ENCODE measurements at regions not wholly inside any gene's neighbourhood (a gene's known extent, or its start where the extent isn't known, plus 50 kb on each side); places are given as distances from the start of the nearest gene placed in this dataset.

DNA sequence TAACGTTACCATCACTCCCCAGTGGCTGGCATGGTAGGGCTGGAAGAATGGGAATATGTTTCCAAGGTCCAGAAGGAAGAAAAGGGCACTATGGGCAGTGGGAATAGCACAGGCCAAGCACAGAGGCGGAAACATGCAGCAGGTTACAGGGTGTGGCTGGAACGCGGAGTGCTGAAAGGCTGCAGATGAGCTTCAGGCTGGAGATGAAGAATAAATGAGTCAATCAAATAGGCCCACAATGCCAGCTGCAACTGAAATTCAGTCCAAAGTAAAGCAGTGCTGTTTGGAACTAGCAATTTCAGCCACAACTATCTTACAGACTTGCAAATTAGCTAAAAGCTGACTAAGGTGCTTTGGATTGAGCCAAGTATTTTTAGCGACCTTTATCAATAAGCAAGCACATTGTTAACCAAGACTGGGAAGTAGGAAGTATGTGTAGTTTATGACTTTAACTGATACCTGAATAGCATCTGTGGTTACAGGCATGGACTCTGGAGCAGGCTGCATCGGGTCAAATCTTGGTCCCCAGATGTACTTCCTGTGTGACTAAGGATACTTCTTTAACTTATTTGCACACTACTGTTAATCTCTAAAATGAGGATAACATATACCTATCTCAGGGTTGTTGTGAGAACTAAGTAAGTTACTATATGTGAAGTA lies 77.5 kb upstream of the CTTNBP2 start (continued):
- TF ChIP-seq KAT2A (conservative IDR thresholded peaks at IDR 0.05; ENCODE audit: control insufficient read depth, low read depth, low read length) (no peak), CHD4 (IDR thresholded peaks at IDR 0.05) (no peak)

DNA sequence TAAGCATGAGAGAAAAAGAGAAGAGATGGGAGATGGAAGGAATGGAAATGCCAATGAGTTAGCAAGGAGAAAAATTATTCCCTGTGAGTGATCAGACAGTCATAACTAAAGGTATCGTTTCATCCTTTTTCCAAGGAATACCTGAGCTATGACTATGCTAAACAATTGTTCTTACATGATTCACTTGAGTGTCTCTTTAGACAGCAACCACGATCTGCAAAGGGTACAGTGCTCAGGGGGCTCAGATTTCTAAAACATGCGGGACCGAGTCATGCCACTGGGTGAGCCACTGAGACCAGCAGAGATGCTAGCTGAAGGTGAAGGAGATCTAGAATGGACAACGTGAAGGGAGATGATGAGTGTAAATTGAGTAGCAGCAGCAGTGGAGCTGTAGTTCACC lies 78.0 kb upstream of the CTTNBP2 start:
- no peak overlapping the region for H2AFZ ChIP-seq (ENCODE audit: control insufficient read depth, low read depth, low read length)
- no TSS peak for BruUV-seq (replicated peaks)
- H3K9ac ChIP-seq (ENCODE audit: control insufficient read depth, insufficient read depth, low read length): no peak overlapping the region
- H3K36me3 ChIP-seq (ENCODE audit: control insufficient read depth in 2 of 2, insufficient read depth in 2 of 2, low read length in 1 of 2): no peaks in the 10 kb centered on the region
- in situ Hi-C loops (cut with MboI): no loop called here
- no peaks in the 10 kb centered on the region for H3K4me1 ChIP-seq (ENCODE audit: control insufficient read depth, insufficient read depth, low read length)
- ChIA-PET SMC1A (ENCODE audit: uncharacterized antibody, unreplicated experiment) (interaction anchor here (1.2 to 1.4 kb wide), 2 partner anchors 130 to 203 kb away, joined by 3 read pairs; no protein-coding TSS in a partner anchor), POLR2A (no interaction called here), CTCF (interaction anchor here (1.6 kb wide), 1 partner anchor 42 kb away, joined by 4 read pairs; no protein-coding TSS in a partner anchor), RAD21 (ENCODE audit: unreplicated experiment) (no interaction called here)
- no peak overlapping the region for H3K4me3 ChIP-seq
- no peaks in the 10 kb centered on the region; a peak in 1 of 4 replicates for H3K27me3 ChIP-seq (replicated peaks in 1 of 2; ENCODE audit: control insufficient read depth in 2 of 2, insufficient read depth in 2 of 2, low read length in 1 of 2)
- no peaks in the 10 kb centered on the region for H4K20me1 ChIP-seq (ENCODE audit: control insufficient read depth, insufficient read depth)
- no peak overlapping the region for H3K27ac ChIP-seq (ENCODE audit: control insufficient read depth, insufficient read depth)
- no peak overlapping the region for H3K4me2 ChIP-seq (ENCODE audit: control insufficient read depth, insufficient read depth)
- ATAC-seq: no peak; the same call in 2 of the 3 replicates
- H3K79me2 ChIP-seq (ENCODE audit: control insufficient read depth, insufficient read depth, low read length): no peaks in the 10 kb centered on the region
- intact Hi-C loops (cut with micrococcal nuclease; ENCODE audit: unreplicated experiment): no loop called here
- WGBS (ENCODE audit: insufficient coverage, insufficient replicate concordance, low lambda C conversion rate, missing lambda C conversion rate): 35% methylated on average over 5 of the region's 5 CpGs
- no peak for FAIRE-seq
- H3K9me3 ChIP-seq (replicated peaks; ENCODE audit: control insufficient read depth, insufficient read depth, low read length): no peaks in the 10 kb centered on the region
- DNase-seq (ENCODE audit: low read depth, low spot score): no peak
- TF ChIP-seq SP1 (IDR thresholded peaks at IDR 0.05; ENCODE audit: low read depth, low read length) (no peak), RELA (IDR thresholded peaks at IDR 0.05; ENCODE audit: borderline replicate concordance, partially characterized antibody) (no peak), HCFC1 (IDR thresholded peaks at IDR 0.05; ENCODE audit: low read length) (no peak), ATF3 (IDR thresholded peaks at IDR 0.05; ENCODE audit: borderline replicate concordance, extremely low read depth, low read depth, low read length) (no peak), FOXM1 (IDR thresholded peaks at IDR 0.05; ENCODE audit: low read depth, low read length) (no peak), SMAD5 (IDR thresholded peaks at IDR 0.05; ENCODE audit: low read depth) (no peak), REST (IDR thresholded peaks at IDR 0.05; ENCODE audit: low read depth, low read length) (no peak), TCF12 (IDR thresholded peaks at IDR 0.05; ENCODE audit: low read depth, low read length) (no peak), SREBF1 (IDR thresholded peaks at IDR 0.05; ENCODE audit: low read length) (no peak), ZSCAN29 (IDR thresholded peaks at IDR 0.05) (no peak)
- TF ChIP-seq, protein P1, sequence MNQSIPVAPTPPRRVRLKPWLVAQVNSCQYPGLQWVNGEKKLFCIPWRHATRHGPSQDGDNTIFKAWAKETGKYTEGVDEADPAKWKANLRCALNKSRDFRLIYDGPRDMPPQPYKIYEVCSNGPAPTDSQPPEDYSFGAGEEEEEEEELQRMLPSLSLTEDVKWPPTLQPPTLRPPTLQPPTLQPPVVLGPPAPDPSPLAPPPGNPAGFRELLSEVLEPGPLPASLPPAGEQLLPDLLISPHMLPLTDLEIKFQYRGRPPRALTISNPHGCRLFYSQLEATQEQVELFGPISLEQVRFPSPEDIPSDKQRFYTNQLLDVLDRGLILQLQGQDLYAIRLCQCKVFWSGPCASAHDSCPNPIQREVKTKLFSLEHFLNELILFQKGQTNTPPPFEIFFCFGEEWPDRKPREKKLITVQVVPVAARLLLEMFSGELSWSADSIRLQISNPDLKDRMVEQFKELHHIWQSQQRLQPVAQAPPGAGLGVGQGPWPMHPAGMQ (IDR thresholded peaks at IDR 0.05; ENCODE audit: borderline replicate concordance): no peak
- TF ChIP-seq, protein P2, sequence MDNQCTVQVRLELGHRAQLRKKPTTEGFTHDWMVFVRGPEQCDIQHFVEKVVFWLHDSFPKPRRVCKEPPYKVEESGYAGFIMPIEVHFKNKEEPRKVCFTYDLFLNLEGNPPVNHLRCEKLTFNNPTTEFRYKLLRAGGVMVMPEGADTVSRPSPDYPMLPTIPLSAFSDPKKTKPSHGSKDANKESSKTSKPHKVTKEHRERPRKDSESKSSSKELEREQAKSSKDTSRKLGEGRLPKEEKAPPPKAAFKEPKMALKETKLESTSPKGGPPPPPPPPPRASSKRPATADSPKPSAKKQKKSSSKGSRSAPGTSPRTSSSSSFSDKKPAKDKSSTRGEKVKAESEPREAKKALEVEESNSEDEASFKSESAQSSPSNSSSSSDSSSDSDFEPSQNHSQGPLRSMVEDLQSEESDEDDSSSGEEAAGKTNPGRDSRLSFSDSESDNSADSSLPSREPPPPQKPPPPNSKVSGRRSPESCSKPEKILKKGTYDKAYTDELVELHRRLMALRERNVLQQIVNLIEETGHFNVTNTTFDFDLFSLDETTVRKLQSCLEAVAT (IDR thresholded peaks at IDR 0.05): no peak
- TF ChIP-seq, protein P3, sequence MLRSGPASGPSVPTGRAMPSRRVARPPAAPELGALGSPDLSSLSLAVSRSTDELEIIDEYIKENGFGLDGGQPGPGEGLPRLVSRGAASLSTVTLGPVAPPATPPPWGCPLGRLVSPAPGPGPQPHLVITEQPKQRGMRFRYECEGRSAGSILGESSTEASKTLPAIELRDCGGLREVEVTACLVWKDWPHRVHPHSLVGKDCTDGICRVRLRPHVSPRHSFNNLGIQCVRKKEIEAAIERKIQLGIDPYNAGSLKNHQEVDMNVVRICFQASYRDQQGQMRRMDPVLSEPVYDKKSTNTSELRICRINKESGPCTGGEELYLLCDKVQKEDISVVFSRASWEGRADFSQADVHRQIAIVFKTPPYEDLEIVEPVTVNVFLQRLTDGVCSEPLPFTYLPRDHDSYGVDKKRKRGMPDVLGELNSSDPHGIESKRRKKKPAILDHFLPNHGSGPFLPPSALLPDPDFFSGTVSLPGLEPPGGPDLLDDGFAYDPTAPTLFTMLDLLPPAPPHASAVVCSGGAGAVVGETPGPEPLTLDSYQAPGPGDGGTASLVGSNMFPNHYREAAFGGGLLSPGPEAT (IDR thresholded peaks at IDR 0.05; ENCODE audit: low read depth): no peak
